IMR-90 (cell line): ENCODE measurements at regions not wholly inside any gene's neighbourhood (a gene's known extent, or its start where the extent isn't known, plus 50 kb on each side); places are given as distances from the start of the nearest gene placed in this dataset.

Experiments used
- ATAC-seq: fragments of 200-7000 bp; cut with Tn5 transposase; 2 replicates; pipeline ENCODE4 v1.9.1; 2020; ENCODE audit warnings: low read depth, mild to moderate bottlenecking, moderate library complexity
- BruUV-seq: library from RNA; stranded (reverse); fragments of 400-500 nt; replicated peaks from 2 replicates; lab custom pipeline; 2021; lab: Mats Ljungman, UMichigan
- CTCF ChIA-PET: fragments of 300-600 bp; formaldehyde crosslinking; extraction: SDS; loops from one replicate; lab custom pipeline; 2021; ENCODE audit warnings: antibody characterized with exemption; lab: Yijun Ruan, JAX
- POLR2A ChIA-PET: fragments of 300-600 bp; sonication (Branson Sonifier 250); formaldehyde crosslinking; loops from one replicate; lab custom pipeline; 2022; ENCODE audit warnings: antibody characterized with exemption; ENCODE audit not compliant: unreplicated experiment; lab: Charles Lee
- DNase-seq: peaks from one replicate; pipeline ENCODE4 v3.0.0; 2013
- H2AFZ ChIP-seq: replicated peaks from 2 replicates; pipeline ENCODE3; 2013; ENCODE audit warnings: low read length, mild to moderate bottlenecking; ENCODE audit not compliant: poor library complexity
- H2AK5ac ChIP-seq: 2 replicates; pipeline ENCODE4 v1.6.1; 2013; ENCODE audit warnings: low read depth, low read length, inconsistent platforms
- H2AK9ac ChIP-seq: replicated peaks from 2 replicates; pipeline ENCODE3; 2013; ENCODE audit warnings: mild to moderate bottlenecking, low read depth, low read length, moderate library complexity; ENCODE audit not compliant: poor library complexity
- H2BK120ac ChIP-seq: 2 replicates; pipeline ENCODE4 v1.6.1; 2013; ENCODE audit warnings: low read depth, low read length, inconsistent platforms
- H2BK15ac ChIP-seq: 3 replicates; pipeline ENCODE4 v1.6.1; 2013; ENCODE audit warnings: low read depth, low read length, inconsistent platforms
- H2BK20ac ChIP-seq: 2 replicates; pipeline ENCODE4 v1.6.1; 2013; ENCODE audit warnings: low read depth, mild to moderate bottlenecking, inconsistent platforms, low read length, moderate library complexity
- H2BK5ac ChIP-seq: 2 replicates; pipeline ENCODE4 v1.6.1; 2013; ENCODE audit warnings: mild to moderate bottlenecking, low read depth, low read length, inconsistent platforms; ENCODE audit not compliant: poor library complexity, severe bottlenecking
- H3K14ac ChIP-seq: replicated peaks from 2 replicates; pipeline ENCODE4 v1.6.1; 2013; ENCODE audit warnings: low read depth, low read length, inconsistent platforms
- H3K18ac ChIP-seq: 2 replicates; pipeline ENCODE4 v1.6.1; 2013; ENCODE audit warnings: low read depth, low read length, control low read depth
- H3K23ac ChIP-seq: 2 replicates; pipeline ENCODE4 v1.6.1; 2013; ENCODE audit warnings: low read depth, low read length, inconsistent platforms
- H3K27ac ChIP-seq: 2 replicates; pipeline ENCODE4 v1.5.1; 2013; ENCODE audit warnings: mild to moderate bottlenecking, control low read depth, low read length; ENCODE audit not compliant: insufficient read depth
- H3K27me3 ChIP-seq: 2 replicates; pipeline ENCODE4 v1.6.1; 2013; ENCODE audit warnings: low read length; ENCODE audit not compliant: control insufficient read depth, insufficient read depth
- H3K36me3 ChIP-seq: 2 replicates; pipeline ENCODE4 v1.6.1; 2013; ENCODE audit warnings: low read length, mixed read lengths; ENCODE audit not compliant: control insufficient read depth, insufficient read depth
- H3K4ac ChIP-seq: 2 replicates; pipeline ENCODE4 v1.6.1; 2013; ENCODE audit warnings: low read depth, low read length, inconsistent platforms
- H3K4me1 ChIP-seq: 2 replicates; pipeline ENCODE4 v1.6.1; 2013; ENCODE audit warnings: low read length, mixed read lengths; ENCODE audit not compliant: control insufficient read depth, insufficient read depth
- H3K4me2 ChIP-seq: 2 replicates; pipeline ENCODE4 v1.6.1; 2013; ENCODE audit warnings: low read depth, mild to moderate bottlenecking, control low read depth, low read length, moderate library complexity
- H3K4me3 ChIP-seq: 2 replicates; pipeline ENCODE4 v1.5.1; 2013; ENCODE audit warnings: low read depth, mild to moderate bottlenecking, control low read depth, low read length, moderate library complexity; ENCODE audit not compliant: insufficient read depth
- H3K56ac ChIP-seq: 2 replicates; pipeline ENCODE4 v1.6.1; 2013; ENCODE audit warnings: low read length, inconsistent platforms; ENCODE audit not compliant: insufficient read depth; ENCODE audit errors: extremely low read depth
- H3K79me1 ChIP-seq, 2 experiments: 2 replicates each; pipeline ENCODE4 v1.6.1; 2013; ENCODE audit warnings: low read length in 2 of 2, inconsistent platforms in 1 of 2, low read depth in 1 of 2
- H3K9ac ChIP-seq: 2 replicates; pipeline ENCODE4 v1.6.1; 2013; ENCODE audit warnings: low read depth, low read length, control low read depth
- H3K9me1 ChIP-seq: 2 replicates; pipeline ENCODE4 v1.6.1; 2013; ENCODE audit warnings: low read length, inconsistent platforms; ENCODE audit not compliant: insufficient read depth
- H3K9me3 ChIP-seq: 2 replicates; pipeline ENCODE4 v1.6.1; 2013; ENCODE audit warnings: low read length; ENCODE audit not compliant: control insufficient read depth, insufficient read depth
- H4K20me1 ChIP-seq: 2 replicates; pipeline ENCODE4 v1.6.1; 2013; ENCODE audit warnings: low read length, inconsistent platforms; ENCODE audit not compliant: insufficient read depth
- H4K5ac ChIP-seq: 2 replicates; pipeline ENCODE4 v1.6.1; 2013; ENCODE audit warnings: mild to moderate bottlenecking, low read depth, low read length, control low read depth
- H4K8ac ChIP-seq, 2 experiments: 2 replicates each; pipeline ENCODE4 v1.6.1; 2013; ENCODE audit warnings: low read depth in 2 of 2, low read length in 2 of 2, control low read depth in 1 of 2, inconsistent platforms in 1 of 2
- H4K91ac ChIP-seq: 2 replicates; pipeline ENCODE4 v1.6.1; 2013; ENCODE audit warnings: low read depth, low read length, inconsistent platforms; ENCODE audit not compliant: insufficient read depth
- CEBPB ChIP-seq: IDR thresholded peaks from 2 replicates; pipeline ENCODE4 v1.6.1; 2012; ENCODE audit warnings: low read depth, low read length, improper control_type of control experiment
- CHD1 ChIP-seq: IDR thresholded peaks from 2 replicates; pipeline ENCODE4 v1.6.1; 2012; ENCODE audit warnings: low read depth, low read length, improper control_type of control experiment
- ELK1 ChIP-seq: fragments of 150-350 bp; IDR thresholded peaks from 2 replicates; pipeline ENCODE4 v1.6.1; 2016; ENCODE audit warnings: low read depth, mild to moderate bottlenecking, low read length, moderate library complexity, borderline replicate concordance
- FOS ChIP-seq: fragments of 150-350 bp; IDR thresholded peaks from 2 replicates; pipeline ENCODE4 v1.6.1; 2016; ENCODE audit warnings: low read depth, low read length
- MAFK ChIP-seq: IDR thresholded peaks from 2 replicates; pipeline ENCODE4 v1.6.1; 2012; ENCODE audit warnings: low read depth, low read length, improper control_type of control experiment
- MAZ ChIP-seq: IDR thresholded peaks from 2 replicates; pipeline ENCODE4 v1.6.1; 2012; ENCODE audit warnings: low read depth, mild to moderate bottlenecking, low read length, improper control_type of control experiment, moderate library complexity, borderline replicate concordance
- MXI1 ChIP-seq: IDR thresholded peaks from 2 replicates; pipeline ENCODE4 v1.6.1; 2012; ENCODE audit warnings: low read depth, mild to moderate bottlenecking, low read length, moderate library complexity, borderline replicate concordance
- NFE2L2 ChIP-seq: fragments of 150-350 bp; IDR thresholded peaks from 2 replicates; pipeline ENCODE4 v1.6.1; 2016; ENCODE audit warnings: low read depth, mild to moderate bottlenecking, low read length
- RFX5 ChIP-seq: IDR thresholded peaks from 2 replicates; pipeline ENCODE4 v1.8.0; 2012; ENCODE audit warnings: low read depth, mild to moderate bottlenecking, low read length, moderate library complexity
- SMC3 ChIP-seq: fragments of 150-350 bp; IDR thresholded peaks from 2 replicates; pipeline ENCODE4 v1.6.1; 2016; ENCODE audit warnings: low read depth, mild to moderate bottlenecking, antibody characterized with exemption, low read length, moderate library complexity
- WGBS, 2 experiments: methylation state at CpG; one replicate each; pipeline versions ENCODE4 v1.1.5 to v1.1.7; 2013; ENCODE audit warnings: missing lambda C conversion rate in 2 of 2; ENCODE audit not compliant: insufficient read length in 1 of 2; ENCODE audit errors: extremely low coverage in 2 of 2; 5-methylcytosine and 5-hydroxymethylcytosine counted together
- dilution Hi-C: fragments of 300-500 bp; cut with HindIII; formaldehyde crosslinking; loops from one replicate; pipeline ENCODE4 v1.14.3; 2018; ENCODE audit warnings: low sequenced_read_pairs; ENCODE audit not compliant: unreplicated experiment
- in situ Hi-C: fragments of 300-500 bp; cut with MboI; formaldehyde crosslinking; loops from 3 replicates; pipeline ENCODE4 v1.14.3; 2019; ENCODE audit warnings: low sequenced_read_pairs, inconsistent platforms, mixed read lengths
- intact Hi-C: fragments of 100-400 bp; cut with micrococcal nuclease; formaldehyde crosslinking; loops from 2 replicates; pipeline ENCODE4 v1.10.0; 2022

GRCh38 chr4:37138789-37139188 is 105.8 kb upstream of the NWD2 start:
- Histone ChIP-seq H3K27ac (no peak overlapping the region), H4K5ac (no peak overlapping the region), H3K79me1 (no peaks in the 10 kb centered on the region), H2BK120ac (no peak overlapping the region), H3K27me3 (no peaks in the 10 kb centered on the region), H3K9me1 (no peaks in the 10 kb centered on the region), H3K23ac (no peak overlapping the region), H2BK5ac (no peak overlapping the region), H3K9ac (no peak overlapping the region), H3K4me2 (no peak overlapping the region), H2BK20ac (no peak overlapping the region), H3K56ac (no peak overlapping the region), H2AK5ac (no peak overlapping the region), H3K36me3 (no peaks in the 10 kb centered on the region), H2AFZ (no peak overlapping the region), H4K91ac (no peak overlapping the region), H3K18ac (no peak overlapping the region), H3K14ac (no peak overlapping the region), H4K20me1 (no peaks in the 10 kb centered on the region), H3K4ac (no peak overlapping the region), H4K8ac (no peak overlapping the region), H3K4me1 (no peaks in the 10 kb centered on the region), H3K4me3 (no peak overlapping the region), H3K9me3 (no peaks in the 10 kb centered on the region), H2AK9ac (no peak overlapping the region), H2BK15ac (no peak overlapping the region)
- ChIA-PET CTCF (no interaction called here), POLR2A (no interaction called here)
- DNase-seq = no peak
- no CpG with 5 or more reads among the region's 2 CpGs for WGBS, 2 experiments
- BruUV-seq = no TSS peak
- intact Hi-C loops = no loop called here
- TF ChIP-seq SMC3 = no peak
- no peak for TF ChIP-seq RFX5
- no peak for TF ChIP-seq ELK1
- TF ChIP-seq CEBPB = no peak
- no peak for TF ChIP-seq MAFK
- TF ChIP-seq MAZ = no peak
- TF ChIP-seq NFE2L2 = no peak
- no peak for TF ChIP-seq CHD1
- TF ChIP-seq MXI1 = no peak
- TF ChIP-seq FOS = no peak
- dilution Hi-C loops = no loop called here
- no peak for ATAC-seq
- in situ Hi-C loops = no loop called here
